HG02943 (cell line): ENCODE measurements at regions not wholly inside any gene's neighbourhood (a gene's known extent, or its start where the extent isn't known, plus 50 kb on each side); places are given as distances from the start of the nearest gene placed in this dataset.

Source experiments
- ATAC-seq: cut with Tn5 transposase; IDR thresholded peaks from one replicate; pipeline ENCODE4 v1.9.1; 2021; ENCODE audit warnings: mild to moderate bottlenecking, low read depth, moderate library complexity; ENCODE audit not compliant: unreplicated experiment

DNA sequence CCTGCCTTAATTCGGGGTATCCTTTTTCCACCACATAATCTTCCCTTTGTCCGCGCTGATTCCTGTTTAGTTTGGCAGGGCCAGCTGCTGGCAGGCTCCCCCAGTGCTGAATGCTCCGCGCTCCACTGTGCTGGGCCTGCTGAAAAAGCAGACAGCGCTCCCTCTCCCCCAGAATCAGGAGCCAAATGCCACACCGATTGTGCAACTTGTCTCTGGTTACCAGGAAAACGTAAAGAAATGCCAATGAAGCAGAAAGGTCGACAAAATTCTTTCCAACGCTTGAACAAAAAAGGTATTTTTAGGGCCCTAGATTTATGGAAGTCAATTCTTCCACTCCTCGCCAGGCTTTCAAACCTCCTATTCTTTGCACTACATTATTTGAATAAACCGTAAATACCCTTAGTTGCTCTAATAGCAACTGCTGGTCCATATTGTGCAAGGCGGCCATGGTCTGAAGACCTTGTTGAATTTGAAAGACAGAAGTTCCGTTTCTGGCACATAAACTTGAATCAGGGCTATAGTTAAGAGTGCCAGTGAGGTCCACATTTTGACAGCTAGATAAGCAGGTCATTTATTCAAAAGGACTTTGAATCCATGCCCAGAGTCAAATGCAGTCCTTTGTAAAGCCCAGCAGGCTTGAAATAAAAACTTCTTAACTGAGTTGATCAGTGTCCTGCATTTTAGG lies 206.7 kb upstream of the RFC3 start:
- ATAC-seq = no peak

DNA sequence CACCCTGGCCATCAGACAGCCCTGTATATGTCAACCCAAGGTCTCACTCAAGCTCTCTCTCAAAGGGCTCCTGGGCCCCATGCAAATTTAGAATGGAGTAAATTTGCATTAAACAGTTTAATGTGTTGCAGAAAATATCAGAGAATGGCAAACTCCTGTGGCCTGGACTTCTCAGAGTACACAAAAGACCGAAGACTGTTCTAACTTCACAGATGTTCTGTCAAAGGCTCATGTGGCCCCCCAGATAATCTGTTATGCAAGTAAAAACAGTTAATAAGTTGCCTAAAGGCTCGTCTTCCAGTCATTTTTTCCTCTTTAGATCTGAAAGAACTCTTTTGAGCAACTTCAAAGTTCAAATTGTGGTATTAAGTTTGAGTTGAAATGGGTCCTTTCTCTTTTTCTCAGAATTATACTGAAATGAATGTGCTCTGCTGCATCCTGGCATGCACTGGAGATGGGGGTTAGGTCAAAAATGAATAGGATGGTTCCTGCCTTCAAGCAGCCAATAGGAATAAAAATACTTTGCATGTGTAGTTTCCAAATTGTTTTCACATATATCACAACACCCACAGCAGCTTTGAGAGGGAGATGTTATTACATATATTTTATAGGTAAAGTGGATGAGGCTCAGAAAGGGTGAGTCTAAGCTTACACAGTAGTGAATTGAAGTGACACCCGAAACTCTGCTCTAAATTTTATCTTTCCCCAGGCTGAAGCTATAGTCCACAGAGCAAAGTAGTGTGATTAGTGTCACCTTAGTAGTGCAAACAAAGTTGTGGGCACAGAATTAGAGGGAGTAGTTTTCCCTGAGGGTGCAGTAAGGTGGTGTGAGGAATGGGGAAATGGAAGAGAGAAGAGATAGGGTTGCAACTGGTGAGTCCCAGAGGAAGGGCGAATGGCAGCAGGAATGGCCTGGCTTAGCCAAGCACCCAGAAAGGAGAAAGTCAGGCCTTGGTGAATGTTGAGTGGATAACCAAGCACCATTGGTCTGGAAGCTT lies 205.0 kb upstream of the RFC3 start:
- no peak for ATAC-seq

DNA sequence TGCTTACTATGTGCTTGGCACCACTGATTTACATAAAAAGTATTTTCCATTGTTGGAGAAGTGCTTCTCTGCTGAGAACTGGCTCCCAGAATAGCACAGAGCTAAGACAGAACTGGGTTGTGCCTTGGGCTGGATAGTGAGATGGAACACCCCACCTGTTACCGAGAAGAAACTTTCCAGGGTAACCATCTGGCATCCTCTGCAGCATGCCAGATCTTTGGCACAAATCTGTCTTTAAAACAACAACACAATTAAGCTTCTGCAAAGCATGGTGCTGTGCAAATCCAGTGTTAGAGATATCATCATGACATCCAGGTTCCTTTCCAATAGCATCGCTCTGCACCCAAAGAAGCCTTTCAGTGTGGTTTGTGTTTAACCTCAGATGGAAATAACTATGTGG lies 202.5 kb upstream of the RFC3 start:
- ATAC-seq = no peak

- ATAC-seq = no peak
Measured at GRCh38 chr13:33616130-33616529, 201.8 kb upstream of the RFC3 start.

DNA sequence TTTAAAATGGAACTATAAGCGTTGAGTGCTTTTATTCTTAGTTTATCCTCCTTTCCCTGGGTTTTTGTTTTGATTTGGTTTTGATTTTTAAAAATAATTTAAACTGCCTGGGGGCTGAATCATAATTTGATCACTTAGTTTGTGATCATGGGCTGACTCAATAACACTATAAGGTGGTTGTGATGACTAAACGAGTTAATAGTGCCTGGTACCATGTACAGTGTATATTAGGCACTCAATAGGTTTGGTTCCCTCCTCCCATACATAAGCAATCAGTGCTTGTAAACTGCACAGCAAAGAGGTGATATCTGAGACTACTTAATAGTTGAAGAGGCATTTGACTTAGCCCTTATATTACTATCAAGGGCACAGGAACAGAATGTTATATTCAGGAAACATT lies 200.9 kb upstream of the RFC3 start:
- no peak for ATAC-seq

- no peak for ATAC-seq
Measured at GRCh38 chr13:33624253-33624652, 193.7 kb upstream of the RFC3 start.

DNA sequence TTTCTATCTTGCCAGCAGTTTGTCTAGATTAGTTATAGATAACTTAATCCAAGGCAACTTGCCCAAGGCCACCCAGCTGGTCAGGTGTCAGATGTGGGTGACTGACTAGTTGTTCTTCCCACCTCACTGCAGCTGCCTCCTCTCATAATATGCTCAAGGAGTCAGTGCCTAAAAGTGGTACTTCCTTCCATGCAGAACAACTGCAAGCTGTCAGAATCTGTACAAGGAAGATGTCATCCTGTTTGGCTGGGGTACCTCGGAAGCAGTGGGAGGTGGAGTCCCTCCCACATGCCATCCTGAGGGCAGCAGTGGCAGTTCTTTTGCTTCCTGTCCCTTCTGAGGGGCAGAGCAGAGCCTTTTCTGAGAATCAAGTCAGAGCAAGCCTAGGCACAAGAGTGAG lies 193.2 kb upstream of the RFC3 start:
- ATAC-seq = no peak

DNA sequence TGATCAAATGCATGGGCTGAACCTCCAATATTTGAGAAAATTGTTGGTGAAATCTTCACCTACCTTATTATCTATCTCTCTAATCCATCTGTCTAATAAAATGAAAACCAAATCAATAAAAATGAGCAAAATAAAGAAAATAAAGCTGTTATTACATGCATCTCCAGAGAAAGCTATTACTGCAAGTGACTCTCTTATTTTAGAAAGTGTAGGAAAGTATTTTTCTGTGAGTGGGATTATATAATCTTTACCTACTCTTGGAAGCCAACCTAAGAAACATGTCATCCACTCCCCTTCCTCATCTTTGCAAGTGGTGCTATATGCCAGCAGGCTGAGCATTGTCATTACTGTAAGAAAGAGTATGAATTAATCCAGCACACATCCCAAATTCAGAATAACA lies 191.5 kb upstream of the RFC3 start:
- ATAC-seq = no peak

GRCh38 chr13:33628662-33629061 lies 189.3 kb upstream of the RFC3 start:
- ATAC-seq = no peak

GRCh38 chr13:33629605-33630360 lies 188.2 kb upstream of the RFC3 start:
- ATAC-seq = no peak

DNA sequence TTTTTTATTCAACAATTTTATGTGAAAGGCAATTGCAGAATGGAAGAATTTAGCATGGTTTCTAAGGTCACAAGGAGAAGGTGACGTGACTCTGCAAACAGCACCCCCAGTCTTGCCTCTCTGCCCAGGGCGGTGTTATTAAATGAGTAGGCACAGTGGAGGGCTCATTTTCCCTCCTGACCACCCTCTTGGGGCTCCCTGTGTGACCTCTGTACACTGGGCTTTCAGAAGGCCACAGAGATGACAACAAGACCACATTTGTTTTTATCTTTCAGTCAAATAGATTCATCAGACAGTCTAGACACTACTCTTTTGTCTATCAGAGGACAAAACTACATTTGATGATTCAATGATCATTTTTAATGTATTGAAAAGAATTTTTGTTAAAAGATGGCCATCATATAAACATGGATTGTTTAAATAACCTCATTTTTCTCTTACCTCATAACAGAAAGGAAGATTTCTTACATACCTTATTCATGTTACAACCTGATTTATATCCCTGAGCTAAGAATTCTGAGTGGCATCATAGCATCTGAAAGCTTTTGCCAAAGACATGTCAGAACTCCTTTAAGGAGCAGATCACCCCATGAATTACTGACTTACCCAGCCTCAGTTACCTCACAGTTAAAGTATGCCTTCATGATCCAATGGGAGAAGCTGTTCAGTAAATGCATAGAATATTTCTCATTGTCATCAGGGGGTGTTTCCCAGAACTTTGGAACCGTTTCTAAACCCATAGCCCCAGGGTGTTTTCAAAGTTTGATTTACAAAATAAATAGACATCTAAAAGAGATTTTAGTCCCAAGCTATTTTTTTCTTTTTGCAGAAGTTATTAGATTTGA lies 184.0 kb upstream of the RFC3 start:
- no peak for ATAC-seq

GRCh38 chr13:33634546-33634982 lies 183.4 kb upstream of the RFC3 start:
- ATAC-seq = no peak

DNA sequence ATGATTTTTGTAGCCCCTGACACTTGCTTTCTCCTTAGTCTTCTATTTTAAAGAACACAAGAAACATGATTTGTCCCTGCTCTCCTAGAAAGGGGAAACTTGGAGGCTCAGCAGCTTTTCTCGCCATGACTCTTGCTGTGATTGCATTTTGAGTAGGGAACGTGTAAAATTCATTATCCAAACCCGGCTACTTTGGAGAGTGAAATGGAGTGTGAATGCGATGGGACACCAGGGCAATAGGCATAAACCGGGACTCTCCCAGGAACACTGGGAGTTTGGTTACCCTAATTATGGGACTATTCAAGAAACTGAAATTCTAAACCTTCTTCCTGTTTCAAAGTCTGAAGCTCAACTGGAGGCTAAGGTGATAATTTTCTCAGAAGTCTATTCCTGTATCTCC lies 181.7 kb upstream of the RFC3 start:
- no peak for ATAC-seq

- ATAC-seq = no peak
Measured at GRCh38 chr13:33636955-33637670, 180.8 kb upstream of the RFC3 start.

DNA sequence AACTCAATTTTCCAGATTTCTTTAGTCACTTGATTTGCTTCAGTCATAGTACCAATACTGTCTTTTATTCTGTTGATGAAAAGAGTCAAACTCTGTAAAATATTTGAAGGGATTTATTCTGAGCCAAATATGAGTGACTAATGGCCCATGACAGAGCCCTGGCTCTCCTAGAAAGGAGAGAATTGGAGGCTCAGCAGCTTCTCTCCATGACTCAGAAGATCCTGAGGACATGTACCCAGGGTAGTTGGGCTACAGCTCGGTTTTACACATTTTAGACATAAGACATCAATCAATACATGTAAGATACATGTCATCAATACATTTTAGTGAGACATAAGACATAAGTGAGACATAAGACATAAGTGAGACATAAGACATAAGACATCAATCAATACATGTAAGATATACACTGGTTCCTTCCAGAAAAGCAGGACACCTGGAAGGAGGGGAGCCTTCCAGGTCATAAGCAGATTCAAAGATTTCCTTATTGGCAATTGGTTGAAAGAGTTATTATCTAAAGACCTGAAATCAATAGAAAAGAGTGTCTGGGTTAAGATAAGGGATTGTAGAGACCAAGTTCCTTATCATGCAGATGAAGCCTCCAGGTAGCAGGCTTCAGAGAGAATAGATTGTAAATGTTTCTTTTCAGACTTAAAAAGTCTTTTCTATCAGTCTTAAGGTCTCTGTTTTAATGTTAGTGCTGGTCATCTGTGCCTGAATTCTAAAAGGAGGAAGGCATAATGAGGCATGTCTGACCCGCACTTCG lies 179.8 kb upstream of the RFC3 start:
- ATAC-seq = no peak

DNA sequence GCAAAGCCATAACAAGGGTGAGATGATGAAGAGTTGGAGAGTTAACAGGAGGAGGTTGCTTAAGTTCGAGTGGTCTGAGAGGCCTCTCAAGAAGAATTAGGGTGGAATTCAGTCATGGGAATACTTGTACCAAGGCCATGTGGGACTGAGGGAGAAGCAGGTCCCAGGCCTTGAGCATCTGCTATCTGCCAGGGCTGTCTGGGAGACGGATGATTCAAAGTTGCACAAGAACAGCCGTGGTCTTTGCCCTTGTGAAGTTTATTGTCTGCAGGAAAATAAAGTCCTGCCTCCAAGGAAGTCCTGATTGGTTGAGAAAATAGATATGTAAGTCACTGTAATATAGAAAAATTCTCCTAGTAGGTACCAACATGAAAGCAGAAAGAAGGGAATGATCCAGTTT lies 178.8 kb upstream of the RFC3 start:
- ATAC-seq = no peak

DNA sequence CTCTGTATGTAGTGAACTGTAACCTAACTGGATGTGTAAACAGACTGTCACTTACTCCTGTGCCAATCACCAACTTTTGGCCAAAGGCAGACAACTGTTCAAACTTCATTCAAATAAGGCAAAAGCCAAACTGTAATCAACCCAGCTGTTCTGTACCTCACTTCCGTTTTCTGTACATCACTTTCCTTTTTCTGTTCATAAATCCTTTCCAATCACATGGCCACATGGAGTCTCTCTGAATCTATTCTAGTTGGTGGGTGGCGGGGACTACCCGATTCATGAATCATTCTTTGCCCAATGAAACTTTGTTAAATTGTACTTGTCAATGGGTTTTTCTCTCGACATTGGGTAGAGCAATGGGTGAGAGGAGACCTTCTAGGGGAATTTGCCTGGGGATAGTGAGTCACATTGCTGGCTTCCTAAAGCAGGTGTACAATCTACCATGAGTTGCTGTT lies 178.3 kb upstream of the RFC3 start:
- ATAC-seq = peak; percentile 67

DNA sequence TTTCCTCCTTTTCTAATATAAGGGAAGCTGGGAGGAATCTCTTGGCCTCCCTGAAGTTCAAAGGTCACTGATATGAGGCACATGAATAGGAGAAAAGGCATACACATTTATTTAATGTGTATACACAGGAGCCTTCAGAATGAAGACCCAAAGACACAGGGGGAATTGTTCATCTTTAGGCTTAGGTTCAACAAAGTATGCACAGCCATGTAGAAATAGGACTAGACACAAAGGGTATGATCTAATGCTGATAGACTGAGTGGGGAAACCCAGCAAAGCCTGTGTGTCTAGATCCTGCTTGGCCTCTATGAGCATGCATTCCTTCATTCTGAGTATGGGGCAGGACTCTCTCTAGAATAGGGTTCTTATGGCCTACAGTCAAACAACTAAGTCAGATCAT lies 177.1 kb upstream of the RFC3 start:
- no peak for ATAC-seq
